Fibroblast of pulmonary artery (primary cell): ENCODE measurements at regions not wholly inside any gene's neighbourhood (a gene's known extent, or its start where the extent isn't known, plus 50 kb on each side); places are given as distances from the start of the nearest gene placed in this dataset.

Experiments used
- DNase-seq: peaks from one replicate; pipeline ENCODE4 v3.0.0-alpha.2; 2010; ENCODE audit warnings: low read depth
- H3K4me3 ChIP-seq: replicated peaks from 2 replicates; pipeline ENCODE4 v1.5.1; 2011; ENCODE audit warnings: low read depth, mild to moderate bottlenecking, control low read depth, low read length, moderate library complexity
- TF ChIP-seq, protein P1 (sequence below): IDR thresholded peaks from 2 replicates; pipeline ENCODE4 v1.5.1; 2011; ENCODE audit warnings: mild to moderate bottlenecking, control low read depth, low read length, inconsistent platforms; ENCODE audit errors: missing control alignments

DNA sequence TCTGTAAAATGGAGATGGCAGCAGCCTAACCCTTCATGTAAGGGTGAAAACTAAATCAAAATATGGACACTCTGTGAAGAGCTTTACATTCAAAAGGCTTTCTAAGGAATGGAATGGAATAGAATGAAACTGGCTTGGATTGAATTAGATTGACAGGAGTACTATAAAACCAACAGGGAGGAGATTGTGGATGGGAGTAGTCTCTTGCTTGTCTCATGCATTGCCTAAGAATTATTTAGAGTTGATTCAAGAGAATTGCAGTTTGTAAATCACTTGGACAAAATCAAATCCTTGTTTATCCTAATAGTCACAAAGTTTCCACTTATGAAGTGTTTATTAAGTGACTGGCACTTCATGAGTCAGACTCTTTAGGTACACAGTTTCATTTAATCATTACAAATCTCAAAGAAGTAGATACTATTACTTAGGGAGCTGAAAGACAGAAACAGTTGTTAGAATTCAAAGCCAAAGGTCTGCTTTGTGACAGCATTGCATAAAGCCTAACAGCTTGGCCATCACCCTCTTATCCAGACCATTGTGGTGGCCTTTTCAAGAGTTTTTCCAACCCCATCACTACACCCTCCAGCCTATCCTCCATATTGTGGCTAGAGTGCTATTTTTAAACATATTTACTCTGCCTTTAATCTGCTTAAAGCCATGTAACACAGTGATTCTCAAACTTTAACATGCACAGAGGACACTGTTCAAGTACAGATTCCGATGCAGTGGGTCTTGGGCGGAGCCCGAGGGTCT is 91.9 kb upstream of the GHITM start:
- no peak for DNase-seq
- TF ChIP-seq, protein P1, sequence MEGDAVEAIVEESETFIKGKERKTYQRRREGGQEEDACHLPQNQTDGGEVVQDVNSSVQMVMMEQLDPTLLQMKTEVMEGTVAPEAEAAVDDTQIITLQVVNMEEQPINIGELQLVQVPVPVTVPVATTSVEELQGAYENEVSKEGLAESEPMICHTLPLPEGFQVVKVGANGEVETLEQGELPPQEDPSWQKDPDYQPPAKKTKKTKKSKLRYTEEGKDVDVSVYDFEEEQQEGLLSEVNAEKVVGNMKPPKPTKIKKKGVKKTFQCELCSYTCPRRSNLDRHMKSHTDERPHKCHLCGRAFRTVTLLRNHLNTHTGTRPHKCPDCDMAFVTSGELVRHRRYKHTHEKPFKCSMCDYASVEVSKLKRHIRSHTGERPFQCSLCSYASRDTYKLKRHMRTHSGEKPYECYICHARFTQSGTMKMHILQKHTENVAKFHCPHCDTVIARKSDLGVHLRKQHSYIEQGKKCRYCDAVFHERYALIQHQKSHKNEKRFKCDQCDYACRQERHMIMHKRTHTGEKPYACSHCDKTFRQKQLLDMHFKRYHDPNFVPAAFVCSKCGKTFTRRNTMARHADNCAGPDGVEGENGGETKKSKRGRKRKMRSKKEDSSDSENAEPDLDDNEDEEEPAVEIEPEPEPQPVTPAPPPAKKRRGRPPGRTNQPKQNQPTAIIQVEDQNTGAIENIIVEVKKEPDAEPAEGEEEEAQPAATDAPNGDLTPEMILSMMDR, result no peak
- no peak overlapping the region for H3K4me3 ChIP-seq

DNA sequence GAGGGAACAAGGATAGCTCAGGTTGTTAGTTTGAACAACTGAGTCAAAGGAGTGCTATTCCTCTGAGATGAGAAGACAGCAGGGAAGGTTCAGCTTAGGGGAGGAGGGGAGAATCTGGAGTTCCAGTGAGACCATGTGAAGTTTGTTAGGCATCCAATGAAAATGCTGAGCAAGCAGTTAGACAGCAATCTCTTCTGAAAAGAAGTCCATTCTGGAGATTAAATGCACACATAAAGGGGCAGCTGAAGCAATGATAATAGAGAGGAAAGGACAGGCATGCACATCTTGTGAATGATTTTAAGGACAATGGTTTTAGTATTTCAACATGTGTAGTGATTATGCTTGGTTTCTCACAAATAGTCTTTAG is 89.7 kb upstream of the GHITM start:
- DNase-seq, result no peak
- TF ChIP-seq, protein P1, result no peak
- H3K4me3 ChIP-seq, result no peak overlapping the region

DNA sequence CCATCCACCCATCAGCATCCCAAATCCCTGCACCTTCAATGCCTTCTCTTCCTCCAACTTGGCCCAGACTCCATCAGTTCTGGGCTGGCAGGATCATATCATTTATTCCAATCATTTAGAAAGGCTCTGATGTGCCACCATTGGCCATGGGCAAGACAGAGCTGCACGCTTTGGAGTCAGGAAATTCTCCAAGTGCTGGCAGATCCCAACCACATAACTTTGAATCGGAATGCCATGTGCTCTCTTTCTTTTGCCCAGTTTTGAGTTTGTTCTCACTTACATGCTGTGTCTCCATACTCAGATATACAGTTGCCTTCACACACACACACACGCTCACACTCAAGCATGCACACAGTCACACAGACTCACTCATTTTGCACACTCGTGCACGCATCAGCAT is 85.7 kb upstream of the GHITM start:
- TF ChIP-seq, protein P1, result no peak
- no peak overlapping the region for H3K4me3 ChIP-seq
- DNase-seq, result no peak

DNA sequence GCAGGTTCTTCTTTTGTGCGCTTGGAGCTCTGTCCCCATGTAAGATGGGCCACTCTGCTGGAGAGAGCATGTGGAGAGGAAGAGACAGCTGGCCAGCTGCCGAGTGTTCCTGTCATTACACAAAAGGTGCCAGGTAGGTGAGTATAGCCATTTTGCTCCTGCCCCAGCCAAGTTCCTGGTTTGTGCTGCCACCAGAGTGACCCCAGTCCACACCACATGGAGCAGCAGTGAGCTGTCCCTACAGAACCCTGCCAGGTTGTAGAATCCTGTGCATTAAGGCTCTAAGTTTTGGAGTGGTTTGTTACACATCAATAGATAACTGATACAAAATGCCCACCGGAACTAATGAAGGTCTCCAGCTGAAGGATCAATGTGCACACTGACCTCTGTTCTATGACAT is 84.6 kb upstream of the GHITM start:
- H3K4me3 ChIP-seq, result no peak overlapping the region
- TF ChIP-seq, protein P1, result no peak
- no peak for DNase-seq

DNA sequence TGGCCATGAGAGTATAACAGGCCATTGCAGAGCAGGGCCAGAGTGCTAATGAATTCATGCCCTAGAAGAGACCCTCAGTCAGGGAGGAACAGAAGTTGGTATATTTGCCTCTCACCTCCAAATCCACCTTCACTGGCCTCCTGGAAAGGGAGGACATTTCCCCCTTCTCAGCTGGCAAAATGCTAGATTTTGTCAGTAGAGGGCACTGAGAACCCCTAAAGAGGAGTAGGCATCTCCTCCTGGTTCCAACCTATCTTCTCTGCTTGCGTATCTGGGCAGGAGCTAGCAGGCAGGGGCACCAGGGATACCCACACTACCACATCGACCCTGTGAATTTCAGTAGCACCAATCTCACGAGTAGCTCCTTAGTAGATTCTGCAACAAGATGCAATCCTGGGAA is 79.8 kb upstream of the GHITM start:
- DNase-seq, result peak; percentile 3
- H3K4me3 ChIP-seq, result no peak overlapping the region
- TF ChIP-seq, protein P1, result peak; percentile 1

DNA sequence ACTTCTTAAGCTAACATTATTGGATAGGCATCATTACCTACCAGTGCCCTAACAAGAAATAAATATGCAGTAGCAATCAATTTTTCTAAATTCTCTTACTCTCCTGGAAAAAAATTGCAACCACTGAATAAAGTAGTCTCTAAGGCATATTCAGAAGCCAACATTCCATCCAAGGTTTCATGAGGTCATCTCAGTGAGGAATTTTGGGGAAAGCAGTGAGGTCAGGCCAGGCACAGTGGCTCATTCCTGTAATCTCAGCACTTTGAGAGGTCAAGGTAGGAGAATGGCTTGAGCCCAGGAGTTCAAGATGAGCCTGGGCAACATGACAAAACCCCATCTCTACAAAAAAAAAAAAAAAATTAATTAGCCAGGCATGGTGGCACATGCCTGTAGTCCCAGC is 75.9 kb upstream of the GHITM start:
- H3K4me3 ChIP-seq, result no peak overlapping the region
- no peak for DNase-seq
- TF ChIP-seq, protein P1, result no peak
